DOHH2 (cell line): ENCODE measurements at regions not wholly inside any gene's neighbourhood (a gene's known extent, or its start where the extent isn't known, plus 50 kb on each side); places are given as distances from the start of the nearest gene placed in this dataset.

Source experiments
- H3F3A ChIP-seq: fragments of 200-600 bp; sonication (generic), shearing (Covaris generic); 2 replicates; pipeline ENCODE4 v1.6.0; 2016; ENCODE audit warnings: antibody characterized with exemption, mild to moderate bottlenecking; ENCODE audit not compliant: control insufficient read depth, insufficient read depth
- H3K27ac ChIP-seq: fragments of 200-600 bp; sonication (generic); 2 replicates; pipeline ENCODE4 v1.5.1; 2014; ENCODE audit warnings: low read depth, mild to moderate bottlenecking, low read length, moderate library complexity
- H3K27me3 ChIP-seq: fragments of 200-600 bp; sonication (generic); 2 replicates; pipeline ENCODE4 v1.6.1; 2014; ENCODE audit warnings: mild to moderate bottlenecking, low read length, mixed read lengths; ENCODE audit not compliant: control insufficient read depth
- H3K36me3 ChIP-seq: fragments of 200-600 bp; sonication (generic); 2 replicates; pipeline ENCODE4 v1.6.1; 2014; ENCODE audit warnings: mild to moderate bottlenecking, low read length, moderate library complexity, mixed read lengths; ENCODE audit not compliant: control insufficient read depth
- H3K4me1 ChIP-seq: fragments of 200-600 bp; sonication (generic); 2 replicates; pipeline ENCODE4 v1.6.1; 2014; ENCODE audit warnings: mild to moderate bottlenecking, low read length, mixed read lengths; ENCODE audit not compliant: control insufficient read depth
- H3K4me2 ChIP-seq: fragments of 200-600 bp; sonication (generic); 2 replicates; pipeline ENCODE4 v1.6.0; 2014; ENCODE audit warnings: mild to moderate bottlenecking, low read length, moderate library complexity
- H3K4me3 ChIP-seq: fragments of 200-600 bp; sonication (generic); 2 replicates; pipeline ENCODE4 v1.5.1; 2014; ENCODE audit warnings: mild to moderate bottlenecking, low read length, mixed read lengths
- H3K79me2 ChIP-seq: fragments of 200-600 bp; sonication (generic); 2 replicates; pipeline ENCODE4 v1.6.1; 2014; ENCODE audit warnings: mild to moderate bottlenecking, low read length, mixed read lengths; ENCODE audit not compliant: control insufficient read depth
- H3K9me2 ChIP-seq: fragments of 200-600 bp; sonication (generic); replicated peaks from 2 replicates; pipeline ENCODE4 v1.6.1; 2014; ENCODE audit warnings: mild to moderate bottlenecking, low read length, mixed read lengths; ENCODE audit not compliant: control insufficient read depth
- H3K9me3 ChIP-seq: fragments of 200-600 bp; sonication (generic); 2 replicates; pipeline ENCODE4 v1.6.1; 2014; ENCODE audit warnings: antibody characterized with exemption, low read length, mixed read lengths; ENCODE audit not compliant: control insufficient read depth, insufficient read depth
- H4K20me1 ChIP-seq: fragments of 200-600 bp; sonication (generic); 2 replicates; pipeline ENCODE4 v1.6.0; 2014; ENCODE audit warnings: low read depth, mild to moderate bottlenecking, antibody characterized with exemption, low read length, moderate library complexity; ENCODE audit not compliant: control insufficient read depth, insufficient read depth
- EZH2phosphoT487 ChIP-seq: fragments of 200-600 bp; sonication (generic); IDR thresholded peaks from 2 replicates; pipeline ENCODE4 v1.6.1; 2017; ENCODE audit warnings: borderline replicate concordance, mild to moderate bottlenecking, antibody characterized with exemption, low read length, moderate library complexity, mixed read lengths
- TF ChIP-seq, protein P1 (sequence below): fragments of 200-600 bp; sonication (generic); IDR thresholded peaks from one replicate; pipeline ENCODE4 v1.5.1; 2014; ENCODE audit warnings: antibody characterized with exemption, mild to moderate bottlenecking, low read depth, low read length; ENCODE audit not compliant: poor library complexity, severe bottlenecking

DNA sequence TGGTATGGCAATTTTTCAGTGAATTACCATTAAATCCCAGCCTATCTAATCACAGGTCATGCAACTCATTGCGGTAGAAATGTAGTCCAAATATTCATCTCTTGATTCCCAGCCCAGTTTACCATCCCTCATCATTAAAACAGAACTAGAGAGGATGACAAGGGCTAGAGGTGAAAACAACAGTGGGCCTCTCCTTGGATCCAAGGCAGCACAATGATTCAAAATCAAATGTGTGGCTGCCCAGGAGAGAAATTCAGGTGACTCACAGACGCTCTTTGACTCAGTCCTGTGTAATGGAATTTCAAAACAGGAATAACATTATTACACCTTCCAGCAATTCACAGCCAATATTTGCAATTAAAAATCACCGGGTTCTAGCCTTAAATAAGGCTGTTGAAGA, 246.5 kb downstream of the TBL1XR1 start:
- Histone ChIP-seq H4K20me1 (no peaks in the 10 kb centered on the region), H3K4me2 (no peak overlapping the region), H3K9me3 (no peaks in the 10 kb centered on the region), H3K9me2 (no peaks in the 10 kb centered on the region), H3K27ac (no peak overlapping the region), H3K27me3 (no peaks in the 10 kb centered on the region), H3K4me1 (no peaks in the 10 kb centered on the region), H3F3A (no peaks in the 10 kb centered on the region), H3K4me3 (no peak overlapping the region), H3K36me3 (no peaks in the 10 kb centered on the region), H3K79me2 (no peaks in the 10 kb centered on the region)
- TF ChIP-seq EZH2phosphoT487 = no peak
- TF ChIP-seq, protein P1, sequence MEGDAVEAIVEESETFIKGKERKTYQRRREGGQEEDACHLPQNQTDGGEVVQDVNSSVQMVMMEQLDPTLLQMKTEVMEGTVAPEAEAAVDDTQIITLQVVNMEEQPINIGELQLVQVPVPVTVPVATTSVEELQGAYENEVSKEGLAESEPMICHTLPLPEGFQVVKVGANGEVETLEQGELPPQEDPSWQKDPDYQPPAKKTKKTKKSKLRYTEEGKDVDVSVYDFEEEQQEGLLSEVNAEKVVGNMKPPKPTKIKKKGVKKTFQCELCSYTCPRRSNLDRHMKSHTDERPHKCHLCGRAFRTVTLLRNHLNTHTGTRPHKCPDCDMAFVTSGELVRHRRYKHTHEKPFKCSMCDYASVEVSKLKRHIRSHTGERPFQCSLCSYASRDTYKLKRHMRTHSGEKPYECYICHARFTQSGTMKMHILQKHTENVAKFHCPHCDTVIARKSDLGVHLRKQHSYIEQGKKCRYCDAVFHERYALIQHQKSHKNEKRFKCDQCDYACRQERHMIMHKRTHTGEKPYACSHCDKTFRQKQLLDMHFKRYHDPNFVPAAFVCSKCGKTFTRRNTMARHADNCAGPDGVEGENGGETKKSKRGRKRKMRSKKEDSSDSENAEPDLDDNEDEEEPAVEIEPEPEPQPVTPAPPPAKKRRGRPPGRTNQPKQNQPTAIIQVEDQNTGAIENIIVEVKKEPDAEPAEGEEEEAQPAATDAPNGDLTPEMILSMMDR = no peak

DNA sequence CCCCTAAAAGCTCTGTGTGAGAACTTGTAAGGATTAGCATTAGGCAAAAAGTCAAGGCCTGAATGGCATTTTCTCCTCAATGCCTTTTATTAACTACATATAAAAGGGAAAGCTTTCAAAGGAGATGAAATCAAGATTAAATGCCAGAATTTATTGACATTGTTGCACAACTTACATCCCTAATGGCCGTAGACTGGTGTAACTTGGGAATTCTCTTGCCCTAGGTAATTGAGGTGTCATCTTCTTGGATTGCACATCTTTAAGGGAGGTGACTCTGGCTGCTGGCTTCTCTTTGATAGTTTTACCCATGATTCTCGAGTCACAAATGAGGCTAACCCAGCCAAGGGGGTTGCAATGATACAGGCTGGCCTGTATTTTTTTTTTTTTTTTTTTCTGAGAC, 249.1 kb downstream of the TBL1XR1 start:
- TF ChIP-seq, protein P1 = no peak
- no peak for TF ChIP-seq EZH2phosphoT487
- H3K27me3 ChIP-seq = no peaks in the 10 kb centered on the region
- no peaks in the 10 kb centered on the region for H3K9me2 ChIP-seq
- H3K27ac ChIP-seq = no peak overlapping the region
- H4K20me1 ChIP-seq = no peaks in the 10 kb centered on the region
- H3K4me3 ChIP-seq = no peak overlapping the region
- H3K36me3 ChIP-seq = no peaks in the 10 kb centered on the region
- H3K9me3 ChIP-seq = no peaks in the 10 kb centered on the region
- H3F3A ChIP-seq = no peaks in the 10 kb centered on the region
- H3K79me2 ChIP-seq = no peaks in the 10 kb centered on the region
- no peak overlapping the region for H3K4me2 ChIP-seq
- no peaks in the 10 kb centered on the region for H3K4me1 ChIP-seq

DNA sequence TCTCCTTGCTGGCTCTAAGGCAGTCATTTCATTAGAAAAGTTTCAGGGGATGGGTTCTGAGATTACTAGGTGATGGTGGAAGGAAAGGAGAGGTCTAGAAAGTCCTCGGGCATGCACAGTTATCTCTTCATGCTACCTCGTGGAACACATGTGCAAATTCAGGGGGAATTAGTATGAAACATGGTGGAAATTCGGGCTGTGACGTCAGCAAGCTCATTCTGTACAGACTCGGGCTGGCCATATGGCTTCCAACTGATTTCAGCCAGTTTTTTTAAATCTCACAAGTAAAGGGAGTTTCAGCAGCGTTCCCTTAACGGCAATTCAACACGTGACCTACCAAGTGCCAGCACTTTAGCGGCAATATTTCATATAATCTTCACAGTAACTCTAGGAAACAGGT, 251.1 kb downstream of the TBL1XR1 start:
- Histone ChIP-seq H4K20me1 (no peaks in the 10 kb centered on the region), H3K4me1 (no peaks in the 10 kb centered on the region), H3K9me2 (no peaks in the 10 kb centered on the region), H3K79me2 (no peaks in the 10 kb centered on the region), H3K4me3 (no peak overlapping the region), H3K36me3 (no peaks in the 10 kb centered on the region), H3K4me2 (no peak overlapping the region), H3F3A (no peaks in the 10 kb centered on the region), H3K27me3 (no peaks in the 10 kb centered on the region), H3K9me3 (no peaks in the 10 kb centered on the region), H3K27ac (no peak overlapping the region)
- TF ChIP-seq EZH2phosphoT487 = no peak
- TF ChIP-seq, protein P1 = no peak

DNA sequence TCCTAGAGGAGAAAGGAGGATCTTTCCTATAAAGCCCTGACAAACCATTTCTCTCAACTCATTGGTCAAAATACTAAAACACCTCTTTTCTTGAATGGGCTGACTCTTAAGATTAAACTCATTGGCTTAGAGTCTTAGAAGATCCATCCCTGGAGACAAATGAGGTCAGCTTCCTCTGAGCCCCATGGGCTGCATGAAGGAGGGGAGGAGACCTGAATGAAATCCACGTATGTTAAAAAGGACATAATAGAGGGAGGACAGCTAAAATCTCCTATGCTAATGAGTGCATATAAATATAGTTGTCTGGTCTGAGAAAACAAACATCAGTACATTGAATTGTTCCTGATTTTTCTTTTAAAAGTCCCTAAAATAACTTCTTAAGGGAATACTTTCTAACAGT, 255.0 kb downstream of the TBL1XR1 start:
- TF ChIP-seq, protein P1 = no peak
- TF ChIP-seq EZH2phosphoT487 = no peak
- Histone ChIP-seq H3K4me1 (no peaks in the 10 kb centered on the region), H3K9me3 (no peaks in the 10 kb centered on the region), H3K27ac (no peak overlapping the region), H3K79me2 (no peaks in the 10 kb centered on the region), H3K27me3 (no peaks in the 10 kb centered on the region), H3F3A (no peaks in the 10 kb centered on the region), H3K36me3 (no peaks in the 10 kb centered on the region), H3K4me3 (no peak overlapping the region), H4K20me1 (no peaks in the 10 kb centered on the region), H3K4me2 (no peak overlapping the region), H3K9me2 (no peaks in the 10 kb centered on the region)
